CD8-positive, alpha-beta memory T cell (primary cell): ENCODE measurements at regions not wholly inside any gene's neighbourhood (a gene's known extent, or its start where the extent isn't known, plus 50 kb on each side); places are given as distances from the start of the nearest gene placed in this dataset.

Source experiments
- CTCF ChIA-PET: fragments of 350-600 bp; sonication (Branson Sonifier 250); formaldehyde crosslinking; loops from one replicate; lab custom pipeline; 2021; ENCODE audit warnings: antibody characterized with exemption; lab: Charles Lee
- POLR2A ChIA-PET: fragments of 350-600 bp; sonication (Branson Sonifier 250); formaldehyde crosslinking; loops from one replicate; lab custom pipeline; 2021; ENCODE audit warnings: antibody characterized with exemption; lab: Charles Lee
- DNase-seq, 5 donors: peaks; one replicate each; pipeline versions ENCODE4 v3.0.0 to v3.0.0-alpha.2; 2020 to 2022; ENCODE audit warnings: mixed read lengths in 1 of 5
- H3K27ac ChIP-seq: one replicate; pipeline ENCODE4 v1.7.0; 2013; ENCODE audit warnings: low read depth, mild to moderate bottlenecking, low read length, moderate library complexity
- H3K27me3 ChIP-seq: 2 replicates; pipeline ENCODE4 v1.7.0; 2013; ENCODE audit warnings: low read length, mild to moderate bottlenecking; ENCODE audit not compliant: insufficient read depth, poor library complexity, severe bottlenecking
- H3K36me3 ChIP-seq: 2 replicates; pipeline ENCODE4 v1.7.0; 2013; ENCODE audit warnings: mild to moderate bottlenecking, low read length, moderate library complexity; ENCODE audit not compliant: insufficient read depth
- H3K4me1 ChIP-seq: 2 replicates; pipeline ENCODE4 v1.7.0; 2013; ENCODE audit warnings: mild to moderate bottlenecking, low read length, moderate library complexity; ENCODE audit not compliant: insufficient read depth
- H3K4me3 ChIP-seq: 2 replicates; pipeline ENCODE4 v1.7.0; 2013; ENCODE audit warnings: mild to moderate bottlenecking, low read length
- H3K9me3 ChIP-seq: 2 replicates; pipeline ENCODE4 v1.7.0; 2013; ENCODE audit warnings: mild to moderate bottlenecking, low read length
- H3K27ac Mint-ChIP-seq, 8 donors: one replicate each; pipeline ENCODE4 v1.8.0; 2020 to 2021; ENCODE audit warnings: mixed read lengths in 8 of 8, mild to moderate bottlenecking in 6 of 8, inconsistent platforms in 3 of 8, moderate library complexity in 3 of 8
- H3K27me3 Mint-ChIP-seq, 2 donors: one replicate each; pipeline ENCODE4 v1.8.0; 2020 to 2021; ENCODE audit warnings: mixed read lengths in 2 of 2, mild to moderate bottlenecking in 1 of 2, moderate library complexity in 1 of 2
- H3K36me3 Mint-ChIP-seq, 3 donors: one replicate each; pipeline ENCODE4 v1.8.0; 2020 to 2021; ENCODE audit warnings: mixed read lengths in 3 of 3, inconsistent platforms in 1 of 3, mild to moderate bottlenecking in 1 of 3
- H3K4me1 Mint-ChIP-seq, 3 donors: one replicate each; pipeline ENCODE4 v1.8.0; 2020 to 2021; ENCODE audit warnings: mixed read lengths in 3 of 3, inconsistent platforms in 1 of 3, mild to moderate bottlenecking in 1 of 3
- H3K4me3 Mint-ChIP-seq, 7 donors: one replicate each; pipeline ENCODE4 v1.8.0; 2020 to 2021; ENCODE audit warnings: mixed read lengths in 7 of 7, mild to moderate bottlenecking in 6 of 7, moderate library complexity in 4 of 7, inconsistent platforms in 2 of 7
- H3K9me3 Mint-ChIP-seq, 5 donors: one replicate each; pipeline ENCODE4 v1.8.0; 2020 to 2022; ENCODE audit warnings: mixed read lengths in 5 of 5, mild to moderate bottlenecking in 3 of 5, moderate library complexity in 2 of 5, inconsistent platforms in 1 of 5

DNA sequence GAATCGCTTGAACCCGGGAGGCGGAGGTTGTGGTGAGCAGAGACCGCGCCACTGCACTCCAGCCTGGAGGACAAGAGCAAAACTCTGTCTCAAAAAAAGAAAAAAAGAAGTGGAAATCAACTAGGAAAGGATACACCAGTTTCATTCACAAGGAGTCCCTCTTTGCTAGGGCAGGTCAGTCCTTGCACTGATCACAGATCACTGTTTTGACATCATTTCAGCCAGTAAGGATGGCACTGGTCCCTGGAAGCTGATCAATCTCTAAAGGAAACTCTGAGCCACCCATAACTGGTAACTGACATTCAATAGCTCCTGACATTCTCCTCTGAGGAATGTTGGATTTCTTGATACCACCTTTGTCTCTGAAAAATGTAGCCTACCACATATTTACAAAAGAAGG is 243.1 kb upstream of the SLC35B3 start:
- Mint-ChIP-seq H3K27ac (no peak overlapping the region), H3K27me3 (peaks cover 0 to 2% of the 10 kb centered on the region in 2 donors), H3K4me3 (no peak overlapping the region), H3K9me3 (peaks cover 16 to 29% (median 24%) of the 10 kb centered on the region in 5 donors), H3K4me1 (no peaks in the 10 kb centered on the region), H3K36me3 (peaks cover 0 to 5% (median 0%) of the 10 kb centered on the region in 3 donors)
- ChIA-PET CTCF (no interaction called here), POLR2A (no interaction called here)
- Histone ChIP-seq H3K9me3 (no peaks in the 10 kb centered on the region), H3K27me3 (no peaks in the 10 kb centered on the region), H3K4me3 (no peak overlapping the region), H3K4me1 (no peaks in the 10 kb centered on the region), H3K36me3 (no peaks in the 10 kb centered on the region), H3K27ac (no peak overlapping the region)
- DNase-seq, result no peak

DNA sequence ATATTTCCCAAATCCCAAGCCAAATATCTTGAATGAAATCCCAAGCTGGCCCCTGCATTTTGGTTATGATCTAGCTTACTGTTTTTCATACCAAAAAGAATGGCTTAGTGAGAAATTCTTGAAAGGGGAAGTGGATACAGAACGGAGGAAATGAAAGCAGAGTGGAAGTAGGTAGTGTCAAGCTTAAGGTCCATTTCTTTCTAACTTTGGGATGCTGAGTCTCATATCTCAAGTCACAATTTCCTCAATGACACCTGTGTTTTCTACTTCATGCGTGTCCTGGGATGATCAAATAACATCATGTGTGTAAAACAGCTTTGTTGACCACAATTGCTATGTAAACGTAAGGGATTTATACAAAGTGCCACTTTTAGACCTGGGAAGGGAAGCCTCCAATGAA is 238.8 kb upstream of the SLC35B3 start:
- CTCF ChIA-PET, result no interaction called here

DNA sequence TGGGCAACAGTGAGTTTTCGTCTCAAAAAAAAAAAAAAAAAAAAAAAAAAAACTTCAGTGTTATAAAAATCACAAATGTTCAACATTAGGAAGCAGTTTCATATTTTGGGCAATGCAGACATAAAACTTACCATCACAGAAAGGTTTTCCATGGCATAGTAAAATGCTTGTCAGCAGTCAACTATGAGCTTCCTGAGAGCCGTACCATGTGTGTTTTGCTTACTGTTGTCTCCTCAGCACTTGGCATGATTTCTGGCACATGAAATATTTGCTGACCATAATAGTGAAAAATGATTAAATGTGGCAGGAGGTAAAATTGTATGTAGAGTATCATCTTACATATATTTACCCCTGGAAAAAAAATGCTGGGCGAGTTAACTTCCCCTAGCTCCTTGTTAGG is 237.5 kb upstream of the SLC35B3 start:
- DNase-seq, result no peak
- Histone ChIP-seq H3K27ac (no peak overlapping the region), H3K27me3 (no peaks in the 10 kb centered on the region), H3K4me3 (no peak overlapping the region), H3K4me1 (no peaks in the 10 kb centered on the region), H3K9me3 (no peaks in the 10 kb centered on the region), H3K36me3 (no peaks in the 10 kb centered on the region)
- no peaks in the 10 kb centered on the region for H3K4me1 Mint-ChIP-seq
- no peak overlapping the region for H3K4me3 Mint-ChIP-seq
- CTCF ChIA-PET, result no interaction called here
- H3K27ac Mint-ChIP-seq, result no peak overlapping the region
- H3K27me3 Mint-ChIP-seq, result no peaks in the 10 kb centered on the region
- POLR2A ChIA-PET, result no interaction called here
- H3K36me3 Mint-ChIP-seq, result peaks cover 0 to 3% (median 0%) of the 10 kb centered on the region in 3 donors
- peaks cover 18 to 45% (median 23%) of the 10 kb centered on the region in 5 donors for H3K9me3 Mint-ChIP-seq

More for the DNA sequence above, 238.8 kb upstream of the SLC35B3 start:
- peaks cover 0 to 5% (median 0%) of the 10 kb centered on the region in 3 donors for H3K36me3 Mint-ChIP-seq
- H3K4me3 Mint-ChIP-seq, result no peak overlapping the region
- POLR2A ChIA-PET, result no interaction called here
- H3K27me3 Mint-ChIP-seq, result no peaks in the 10 kb centered on the region
- peaks cover 17 to 34% (median 22%) of the 10 kb centered on the region in 5 donors for H3K9me3 Mint-ChIP-seq
- no peak overlapping the region for H3K27ac Mint-ChIP-seq
- DNase-seq, result no peak
- Histone ChIP-seq H3K36me3 (no peaks in the 10 kb centered on the region), H3K27me3 (no peaks in the 10 kb centered on the region), H3K4me1 (no peaks in the 10 kb centered on the region), H3K4me3 (no peak overlapping the region), H3K27ac (no peak overlapping the region), H3K9me3 (no peaks in the 10 kb centered on the region)
- H3K4me1 Mint-ChIP-seq, result no peaks in the 10 kb centered on the region

DNA sequence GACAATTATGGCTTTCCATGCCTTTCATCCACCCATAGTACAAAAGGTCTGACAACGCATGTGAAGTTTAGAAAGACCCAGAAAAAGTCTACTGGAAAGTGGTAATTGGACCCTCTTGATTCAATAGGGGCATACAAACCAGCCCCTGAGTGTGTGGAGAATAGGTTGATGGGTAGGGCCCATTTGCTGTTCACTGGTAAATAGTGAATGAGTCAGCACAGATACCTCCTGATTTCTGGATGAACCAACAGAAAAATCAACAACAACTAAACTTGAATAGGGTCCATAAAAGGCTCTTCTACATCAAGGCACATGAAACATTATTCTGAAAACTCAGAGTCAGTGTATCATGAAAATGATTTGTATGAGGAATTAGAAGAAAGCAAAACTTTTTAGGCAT is 235.4 kb upstream of the SLC35B3 start:
- Mint-ChIP-seq H3K9me3 (peaks cover 19 to 41% (median 22%) of the 10 kb centered on the region in 5 donors), H3K4me1 (no peaks in the 10 kb centered on the region)

DNA sequence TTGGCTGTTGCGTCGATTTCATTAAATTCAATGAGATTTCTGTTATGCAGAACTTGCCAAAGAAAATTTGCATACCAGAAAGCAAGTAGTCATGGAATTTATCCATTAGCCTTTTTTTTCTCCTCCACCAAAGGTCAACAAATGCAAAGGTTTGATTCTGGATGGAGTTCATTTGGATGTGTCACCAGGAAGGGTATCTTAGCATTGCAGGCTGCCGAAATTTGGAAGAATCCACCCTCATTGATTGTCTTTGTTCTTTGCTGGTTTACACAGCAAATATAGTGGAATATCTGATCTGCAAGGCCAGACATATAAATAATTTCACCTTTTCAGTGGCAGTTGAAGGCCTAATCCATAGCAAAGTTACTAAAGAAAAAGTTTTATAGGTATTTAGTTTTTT is 229.4 kb upstream of the SLC35B3 start:
- Mint-ChIP-seq H3K27me3 (no peaks in the 10 kb centered on the region), H3K36me3 (no peaks in the 10 kb centered on the region), H3K9me3 (peaks cover 7 to 31% (median 15%) of the 10 kb centered on the region in 5 donors), H3K4me1 (no peaks in the 10 kb centered on the region), H3K27ac (no peak overlapping the region), H3K4me3 (no peak overlapping the region)
- no peak overlapping the region for H3K4me3 ChIP-seq
- DNase-seq, result no peak
- H3K27ac ChIP-seq, result no peak overlapping the region
- no peaks in the 10 kb centered on the region for H3K36me3 ChIP-seq
- CTCF ChIA-PET, result no interaction called here
- H3K4me1 ChIP-seq, result no peaks in the 10 kb centered on the region
- POLR2A ChIA-PET, result no interaction called here
- H3K27me3 ChIP-seq, result no peaks in the 10 kb centered on the region
- no peaks in the 10 kb centered on the region for H3K9me3 ChIP-seq

More for the DNA sequence above, 235.4 kb upstream of the SLC35B3 start:
- CTCF ChIA-PET, result no interaction called here
- H3K36me3 ChIP-seq, result no peaks in the 10 kb centered on the region
- DNase-seq, result no peak
- H3K4me3 Mint-ChIP-seq, result no peak overlapping the region
- no peaks in the 10 kb centered on the region for H3K9me3 ChIP-seq
- no peaks in the 10 kb centered on the region for H3K27me3 ChIP-seq
- H3K27me3 Mint-ChIP-seq, result no peaks in the 10 kb centered on the region
- H3K4me3 ChIP-seq, result no peak overlapping the region
- no peaks in the 10 kb centered on the region for H3K36me3 Mint-ChIP-seq
- H3K27ac ChIP-seq, result no peak overlapping the region
- H3K4me1 ChIP-seq, result no peaks in the 10 kb centered on the region
- POLR2A ChIA-PET, result no interaction called here
- no peak overlapping the region for H3K27ac Mint-ChIP-seq

DNA sequence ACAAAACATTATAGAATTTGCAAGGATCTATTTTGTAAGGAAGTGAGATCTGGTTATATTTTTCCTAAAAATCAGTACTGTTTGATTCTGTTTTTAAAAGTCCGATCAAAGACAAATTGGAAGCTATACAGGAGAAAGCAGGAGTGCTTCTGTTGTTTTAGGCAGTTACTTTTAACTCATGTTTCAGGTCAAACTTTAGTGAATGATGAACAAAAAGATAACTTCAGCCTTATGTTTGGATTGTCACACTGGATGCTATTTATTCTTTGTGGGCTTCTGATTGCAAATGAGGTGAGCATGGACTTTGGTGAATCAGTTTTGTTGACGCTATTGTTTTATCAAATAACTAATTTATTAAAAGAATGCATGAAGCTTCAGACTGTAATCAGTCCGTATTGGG is 228.7 kb upstream of the SLC35B3 start:
- Mint-ChIP-seq H3K4me1 (no peaks in the 10 kb centered on the region), H3K9me3 (peaks cover 3 to 25% (median 10%) of the 10 kb centered on the region in 5 donors), H3K36me3 (no peaks in the 10 kb centered on the region), H3K27me3 (no peaks in the 10 kb centered on the region), H3K27ac (no peak overlapping the region), H3K4me3 (no peak overlapping the region)
- Histone ChIP-seq H3K27me3 (no peaks in the 10 kb centered on the region), H3K9me3 (no peaks in the 10 kb centered on the region), H3K4me1 (no peaks in the 10 kb centered on the region), H3K27ac (no peak overlapping the region), H3K4me3 (no peak overlapping the region), H3K36me3 (no peaks in the 10 kb centered on the region)
- POLR2A ChIA-PET, result no interaction called here
- no peak for DNase-seq
- CTCF ChIA-PET, result no interaction called here

DNA sequence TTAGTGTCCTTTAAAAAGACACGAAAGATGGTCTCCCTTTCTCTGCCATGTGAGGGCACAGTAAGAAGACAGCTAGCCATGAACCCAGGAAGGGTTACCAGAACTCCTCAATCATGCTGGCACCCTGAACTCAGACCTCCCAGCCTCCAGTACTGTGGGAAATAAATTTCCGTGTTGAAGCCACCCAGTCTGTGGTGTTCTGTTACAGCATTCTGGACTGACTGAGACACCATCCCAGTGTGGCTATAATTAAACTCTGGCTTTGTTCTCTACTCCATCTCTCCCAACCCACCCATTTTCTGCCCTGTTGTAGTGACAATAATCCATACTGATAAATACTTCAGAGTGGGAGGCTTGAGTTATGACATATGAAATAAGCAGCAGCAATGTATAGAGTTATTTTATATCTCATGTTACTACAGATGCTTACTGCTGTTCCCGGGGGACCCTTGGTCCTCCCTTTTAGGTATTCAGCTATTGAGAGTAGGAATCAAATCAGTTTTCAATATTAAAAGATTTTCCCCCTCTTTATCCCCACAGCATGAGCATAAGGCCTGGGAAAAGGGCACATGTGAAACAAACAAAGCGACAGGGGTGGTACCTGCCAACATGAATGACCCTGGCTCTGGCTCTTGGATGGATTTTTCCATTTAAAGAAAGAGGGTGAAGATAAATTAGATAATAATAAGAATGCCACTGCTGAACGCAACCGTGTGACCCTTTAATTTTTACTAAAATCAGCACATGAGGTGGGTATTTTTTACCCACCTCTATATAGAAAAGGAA is 224.3 kb upstream of the SLC35B3 start:
- Histone ChIP-seq H3K27me3 (no peaks in the 10 kb centered on the region), H3K9me3 (no peaks in the 10 kb centered on the region), H3K27ac (no peak overlapping the region), H3K4me3 (no peak overlapping the region), H3K4me1 (no peaks in the 10 kb centered on the region), H3K36me3 (no peaks in the 10 kb centered on the region)
- POLR2A ChIA-PET, result no interaction called here
- Mint-ChIP-seq H3K4me3 (no peak overlapping the region), H3K4me1 (no peaks in the 10 kb centered on the region), H3K9me3 (peaks cover 4 to 21% (median 10%) of the 10 kb centered on the region in 5 donors), H3K36me3 (no peaks in the 10 kb centered on the region), H3K27ac (no peak overlapping the region), H3K27me3 (no peaks in the 10 kb centered on the region)
- CTCF ChIA-PET, result no interaction called here
- DNase-seq, result no peak

DNA sequence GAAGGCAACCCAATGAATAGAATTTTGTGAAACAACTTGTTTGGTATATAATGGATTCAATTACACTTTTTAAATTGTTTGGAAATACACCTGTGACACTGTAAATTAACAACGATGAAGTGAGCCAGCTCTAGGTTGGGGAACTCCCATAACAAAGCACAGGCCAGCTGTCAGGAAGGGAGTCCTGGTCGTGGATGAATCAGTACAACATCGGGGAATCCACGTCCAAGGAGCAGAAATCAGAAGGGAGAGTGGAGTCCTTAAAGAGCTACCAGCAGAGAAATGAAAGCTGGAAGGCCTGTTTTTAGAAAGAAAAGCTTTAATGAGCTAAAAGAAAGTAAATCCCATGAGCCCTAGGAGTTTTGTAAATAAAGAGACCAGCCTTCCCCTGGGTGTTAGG is 223.1 kb upstream of the SLC35B3 start:
- H3K27me3 ChIP-seq, result no peaks in the 10 kb centered on the region
- H3K27ac ChIP-seq, result no peak overlapping the region
- Mint-ChIP-seq H3K9me3 (peaks cover 4 to 20% (median 10%) of the 10 kb centered on the region in 5 donors), H3K4me3 (no peak overlapping the region), H3K27ac (peak overlapping the region in 1 of 8 donors; percentile 43), H3K4me1 (no peaks in the 10 kb centered on the region), H3K27me3 (no peaks in the 10 kb centered on the region), H3K36me3 (no peaks in the 10 kb centered on the region)
- H3K4me3 ChIP-seq, result no peak overlapping the region
- ChIA-PET POLR2A (no interaction called here), CTCF (no interaction called here)
- H3K36me3 ChIP-seq, result no peaks in the 10 kb centered on the region
- H3K9me3 ChIP-seq, result no peaks in the 10 kb centered on the region
- no peak for DNase-seq
- H3K4me1 ChIP-seq, result no peaks in the 10 kb centered on the region
